Suppressor macrophage treated with lipopolysaccharide for 4 hours (primary cell): ENCODE measurements at regions not wholly inside any gene's neighbourhood (a gene's known extent, or its start where the extent isn't known, plus 50 kb on each side); places are given as distances from the start of the nearest gene placed in this dataset.
"Not testable (repeated sequence)": the region's sequence is repeated elsewhere in the genome, so short reads cannot be mapped to it uniquely, and the experiment has no call there.

Source experiments
- DNase-seq: peaks from one replicate; pipeline ENCODE4 v3.0.0-alpha.2; 2020

DNA sequence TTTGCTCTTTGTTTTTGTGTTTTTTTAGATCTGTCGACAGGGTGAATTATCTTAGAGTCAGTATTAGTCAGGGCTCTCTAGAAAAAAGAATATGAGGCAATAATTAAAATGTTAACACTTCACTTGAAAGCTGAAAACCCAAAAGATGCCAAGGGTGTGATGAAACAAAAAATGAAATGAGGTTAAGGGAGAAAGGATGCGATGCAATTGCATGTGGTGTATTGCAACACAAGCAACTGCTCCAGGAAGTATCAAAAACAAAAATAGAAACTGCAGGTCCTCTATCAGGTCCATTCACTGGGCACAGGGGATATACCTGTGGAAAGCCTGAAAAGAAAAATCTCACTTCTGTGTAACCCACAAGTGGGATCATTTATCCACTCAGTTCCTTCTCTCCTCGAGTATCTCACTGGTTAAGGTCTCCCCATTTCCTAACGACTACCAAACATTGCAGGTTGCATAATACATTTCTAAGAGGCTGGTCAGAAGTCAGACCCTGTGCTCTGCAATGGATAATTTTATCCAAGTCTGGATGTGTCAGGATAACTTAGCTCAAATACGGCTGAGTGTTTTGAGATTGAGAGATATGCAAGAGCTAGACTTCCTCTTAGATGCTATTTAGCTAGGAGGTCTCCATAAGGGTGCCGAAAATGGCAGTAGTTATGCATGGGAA is 257.7 kb upstream of the GJE1 start:
- DNase-seq: no peak

DNA sequence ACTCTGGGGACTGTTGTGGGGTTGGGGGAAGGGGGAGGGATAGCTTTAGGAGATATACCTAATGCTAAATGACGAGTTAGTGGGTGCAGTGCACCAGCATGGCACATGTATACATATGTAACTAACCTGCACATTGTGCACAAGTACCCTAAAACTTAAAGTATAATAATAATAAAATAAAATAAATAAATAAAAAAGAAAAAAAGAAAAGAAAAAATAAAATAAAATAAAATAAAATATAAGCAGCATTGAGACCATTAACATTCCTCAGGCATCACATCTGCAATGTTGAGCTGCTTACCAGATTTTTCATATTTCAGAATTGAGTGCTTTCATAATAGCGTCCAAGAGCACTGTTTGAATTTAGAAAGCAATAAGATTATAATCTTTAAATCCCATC is 263.2 kb upstream of the GJE1 start:
- not testable (repeated sequence) for DNase-seq

DNA sequence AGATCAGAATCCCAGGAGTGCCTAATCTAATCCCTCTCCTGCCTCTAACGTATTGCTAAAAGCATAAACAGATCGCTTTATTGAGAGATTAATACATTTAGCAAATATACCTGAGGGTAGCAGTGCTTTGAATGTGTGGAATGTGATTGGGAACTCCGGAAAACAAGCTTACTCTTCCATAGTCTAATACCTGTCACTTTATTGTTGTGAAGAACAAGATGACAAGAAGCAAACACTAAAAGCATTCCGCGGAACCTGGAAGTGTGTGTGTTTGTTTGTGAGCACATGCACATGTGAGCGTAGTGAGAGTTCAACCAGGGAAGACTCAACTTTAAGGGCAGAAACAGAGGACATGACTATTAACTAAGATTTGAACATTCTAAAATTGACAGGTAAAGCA is 265.0 kb upstream of the GJE1 start:
- DNase-seq: no peak

DNA sequence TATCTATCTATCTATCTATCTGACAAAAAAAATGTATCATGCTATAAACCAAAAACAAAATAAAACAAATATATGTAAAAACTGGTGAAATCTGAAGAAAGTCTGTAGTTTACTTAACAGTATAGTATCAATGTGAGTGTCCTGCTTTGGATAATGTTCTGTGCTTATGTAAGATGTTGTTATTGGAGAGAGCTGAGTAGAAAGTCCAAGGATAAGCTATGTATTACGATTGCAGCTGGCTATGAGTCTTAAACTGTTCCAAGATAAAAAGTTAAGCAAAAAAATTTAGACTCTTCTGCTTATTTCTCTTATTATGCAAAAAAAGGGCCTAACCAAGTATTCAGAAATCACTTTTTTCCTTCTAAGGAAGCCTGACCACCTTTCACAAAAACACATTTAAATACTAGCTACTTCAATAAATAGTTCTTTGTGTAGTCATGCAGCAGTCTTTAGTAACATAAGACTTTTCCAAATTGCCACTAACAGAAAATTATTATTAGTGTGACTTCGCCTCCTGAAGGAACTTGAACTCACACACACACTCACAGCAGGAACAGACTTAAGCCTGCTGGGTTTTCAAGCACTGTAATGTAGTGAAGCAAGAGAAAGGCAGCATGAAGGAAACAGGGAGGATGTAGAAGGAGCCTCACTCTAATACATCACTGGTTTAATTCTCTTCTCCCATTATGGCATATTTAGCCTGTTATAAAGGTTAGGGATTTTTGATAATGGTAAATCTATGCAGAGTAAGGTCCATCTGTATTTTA is 265.8 kb upstream of the GJE1 start:
- no peak for DNase-seq

DNA sequence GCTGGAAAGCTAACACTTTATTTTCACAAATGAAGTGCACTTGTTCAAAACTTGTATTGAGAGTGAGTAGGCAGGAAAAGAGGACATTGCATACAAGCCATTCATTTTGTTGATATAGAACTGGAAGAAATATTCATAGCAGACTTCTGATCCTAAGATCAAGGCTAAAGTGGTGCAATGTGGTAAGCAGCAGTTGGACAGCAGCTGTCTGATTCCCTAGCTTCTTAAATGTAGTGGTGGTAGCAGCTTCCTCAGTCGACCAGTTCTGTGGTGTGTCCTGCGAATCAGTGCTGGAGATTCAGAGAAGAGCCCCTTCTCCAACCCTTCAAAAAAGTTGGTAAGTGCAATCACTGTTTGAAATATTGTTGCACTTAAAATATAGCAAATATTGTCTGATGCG is 281.7 kb upstream of the GJE1 start:
- DNase-seq: no peak

DNA sequence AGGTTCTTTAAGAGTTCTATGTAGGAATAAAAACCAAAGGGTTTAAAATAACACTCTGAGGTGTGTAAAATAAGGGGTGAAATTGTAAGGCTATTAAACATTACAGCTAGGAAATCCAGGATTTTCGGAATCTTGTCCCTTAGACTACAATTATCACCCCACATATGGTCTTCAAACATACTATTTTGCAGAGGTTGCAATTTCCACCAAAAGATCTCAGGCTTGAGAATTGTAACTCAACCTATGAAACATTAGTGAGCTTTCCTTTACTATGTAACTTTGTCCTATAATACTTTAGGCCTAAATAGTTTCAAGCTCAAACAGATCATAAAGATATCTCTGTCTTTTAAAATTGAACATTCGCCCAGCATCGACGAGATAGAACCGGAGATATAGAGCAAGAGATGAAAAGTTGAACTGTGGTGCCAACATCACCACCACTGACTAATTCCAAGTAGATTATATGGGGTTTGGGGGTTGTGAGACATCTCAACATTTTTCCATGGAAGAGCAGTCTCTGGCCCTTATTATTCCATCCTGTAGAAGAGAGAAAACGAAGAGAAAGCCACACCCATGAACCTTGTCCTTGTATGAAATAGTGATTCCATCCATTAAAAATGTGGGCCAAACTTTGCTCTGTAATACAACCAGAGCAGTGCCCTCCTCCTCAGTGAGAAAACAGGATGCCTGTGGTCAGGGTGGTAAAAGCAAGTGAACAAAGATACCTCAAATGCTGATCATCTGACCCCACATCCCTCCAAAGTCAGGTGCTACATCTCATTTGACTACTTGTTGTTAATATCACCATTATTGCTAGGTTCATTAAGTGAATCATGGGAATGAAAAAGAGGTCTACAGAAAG is 284.5 kb upstream of the GJE1 start:
- no peak for DNase-seq

DNA sequence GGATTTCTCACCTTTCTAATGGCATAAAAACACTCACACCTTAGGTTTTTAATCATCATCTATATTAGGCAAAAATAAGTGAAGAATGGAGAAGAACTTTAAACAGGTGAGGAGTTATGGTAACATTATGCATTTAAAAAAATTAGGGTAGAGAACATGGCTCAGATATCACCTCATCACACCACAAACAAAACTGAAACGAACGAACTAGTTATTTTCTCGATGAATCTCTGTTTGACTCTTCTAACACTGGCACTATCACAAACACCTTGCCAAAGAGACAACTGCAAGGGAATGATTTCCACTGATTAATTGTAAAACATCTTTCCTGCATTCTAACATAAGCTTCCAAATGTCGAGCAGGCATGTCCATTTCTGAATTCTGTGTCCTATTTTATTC is 286.1 kb upstream of the GJE1 start:
- DNase-seq: no peak

DNA sequence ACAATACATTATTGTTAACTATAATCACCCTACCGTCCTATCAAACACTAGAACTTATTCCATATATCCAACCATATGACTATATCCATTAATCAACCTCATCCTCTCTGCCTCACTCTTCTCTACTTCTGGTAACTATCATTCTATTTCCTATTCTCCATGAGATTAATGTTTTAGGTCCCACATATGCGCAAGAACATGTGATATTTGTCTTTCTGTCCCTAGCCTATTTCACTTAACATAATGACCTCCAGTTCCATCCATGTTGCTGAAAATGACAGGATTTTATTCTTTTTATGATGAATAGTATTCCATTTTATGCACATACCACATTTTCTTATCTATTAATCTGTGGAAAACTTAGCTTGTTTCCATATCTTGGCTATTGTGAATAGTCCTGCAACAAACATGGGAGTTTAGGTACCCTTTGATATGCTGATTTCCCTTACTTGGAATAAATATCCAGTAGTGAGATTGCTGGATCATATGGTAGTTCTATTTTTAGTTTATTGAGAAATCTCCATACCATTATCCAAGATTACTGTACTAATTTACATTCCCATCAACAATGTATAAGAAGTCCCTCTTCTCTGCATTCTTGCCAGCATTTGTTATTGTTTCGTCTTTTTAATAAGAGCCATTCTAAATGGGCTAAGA is 289.4 kb upstream of the GJE1 start:
- no peak for DNase-seq

DNA sequence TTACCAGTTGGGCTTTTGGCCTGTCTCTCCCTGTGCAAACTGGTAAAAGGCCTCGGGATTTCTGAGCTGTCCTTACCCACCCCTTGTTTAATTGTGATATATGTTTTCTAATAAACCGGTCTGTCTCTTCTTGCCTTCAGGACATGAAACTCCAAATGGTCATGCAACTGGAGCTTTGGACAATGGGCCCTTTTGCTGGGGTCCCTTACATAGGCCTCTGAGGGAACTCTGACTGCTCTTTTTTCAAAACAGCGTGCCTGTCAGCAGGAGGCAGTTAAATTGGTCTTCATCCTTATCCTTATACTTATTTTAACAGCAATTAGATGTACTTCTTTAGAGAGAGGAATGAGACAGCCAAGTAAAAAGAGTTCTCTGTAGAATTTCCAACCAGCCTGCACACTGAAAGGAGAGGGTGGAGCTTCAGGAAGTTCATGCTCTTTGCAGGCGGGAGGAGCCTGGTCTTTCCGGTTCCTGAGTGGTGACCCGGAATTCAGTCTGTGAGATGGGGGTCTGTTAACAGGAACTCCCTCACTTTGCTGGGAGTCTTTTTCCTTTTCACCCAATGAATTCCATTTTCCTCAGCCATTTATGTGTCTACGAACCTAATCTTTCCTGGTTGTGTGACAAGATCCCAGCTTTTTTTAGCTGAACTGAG is 299.6 kb upstream of the GJE1 start:
- no peak for DNase-seq

DNA sequence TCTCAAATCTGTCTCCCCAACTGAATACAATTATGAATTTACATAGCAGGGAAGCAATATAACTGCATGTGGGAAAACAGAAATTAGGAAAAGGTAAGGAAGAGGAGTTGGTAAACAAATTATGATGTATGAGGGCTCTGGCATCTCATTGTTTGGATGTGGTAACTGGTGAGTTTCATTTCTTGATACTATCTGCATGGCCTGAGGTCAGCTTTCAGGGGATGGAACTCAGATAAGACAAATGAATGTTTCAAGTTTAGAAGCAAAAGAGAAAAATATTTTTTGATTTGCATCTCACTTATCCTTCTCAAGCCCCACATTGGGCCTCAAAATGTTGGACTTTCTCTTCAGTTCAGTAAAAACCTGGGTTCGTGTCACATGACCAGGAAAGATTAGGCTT is 302.2 kb upstream of the GJE1 start:
- no peak for DNase-seq

DNA sequence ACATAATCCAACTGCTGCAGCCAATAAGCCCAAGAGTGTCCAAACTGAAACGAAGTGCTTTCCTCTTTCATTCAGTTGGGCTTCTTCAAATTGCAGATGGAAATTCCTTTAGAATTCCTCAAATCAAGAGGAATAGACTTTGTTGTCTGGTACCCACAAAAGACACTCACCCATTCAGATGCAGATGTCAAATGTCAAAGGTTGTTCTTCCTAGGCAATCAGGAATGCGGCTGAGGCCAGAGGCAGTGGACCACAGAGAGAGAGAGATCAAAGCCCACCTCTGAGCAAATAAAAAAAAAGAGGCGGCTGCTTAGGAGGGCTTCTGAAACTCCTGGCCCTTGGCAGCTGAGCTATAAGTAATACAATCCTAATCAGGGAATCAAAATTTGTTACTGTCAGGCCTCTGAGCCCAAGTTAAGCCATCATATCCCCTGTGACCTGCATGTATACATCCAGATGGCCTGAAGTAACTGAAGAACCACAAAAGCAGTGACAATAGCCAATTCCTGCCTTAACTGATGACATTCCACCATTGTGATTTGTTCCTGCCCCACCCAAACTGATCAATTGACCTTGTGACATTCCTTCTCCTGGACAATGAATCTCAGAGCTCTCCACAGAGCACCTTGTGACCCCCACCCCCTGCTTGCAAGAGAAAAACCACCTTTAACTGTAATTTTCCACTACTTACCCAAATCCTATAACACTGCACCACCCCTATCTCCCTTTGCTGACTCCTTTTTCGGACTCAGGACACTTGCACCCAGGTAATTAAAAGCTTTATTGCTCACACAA is 303.0 kb upstream of the GJE1 start:
- no peak for DNase-seq

DNA sequence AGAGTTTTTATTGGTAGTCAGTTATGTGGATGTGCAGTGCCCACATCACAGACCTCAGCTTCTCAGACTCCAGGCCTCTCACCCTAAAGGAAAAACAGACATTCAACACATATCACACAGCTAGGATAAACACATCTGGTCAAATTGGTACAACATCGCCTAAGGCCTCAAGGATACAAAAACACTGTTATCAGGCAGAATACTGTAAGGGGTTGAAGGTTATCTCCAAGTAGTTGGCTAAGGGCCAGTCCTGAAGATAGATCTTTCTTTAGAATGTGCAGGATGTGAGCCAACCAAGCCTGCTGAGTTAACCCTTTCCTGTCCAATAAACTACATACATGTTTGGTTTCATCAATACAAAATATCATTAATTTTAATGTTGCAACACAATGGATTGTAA is 308.4 kb upstream of the GJE1 start:
- DNase-seq: no peak

DNA sequence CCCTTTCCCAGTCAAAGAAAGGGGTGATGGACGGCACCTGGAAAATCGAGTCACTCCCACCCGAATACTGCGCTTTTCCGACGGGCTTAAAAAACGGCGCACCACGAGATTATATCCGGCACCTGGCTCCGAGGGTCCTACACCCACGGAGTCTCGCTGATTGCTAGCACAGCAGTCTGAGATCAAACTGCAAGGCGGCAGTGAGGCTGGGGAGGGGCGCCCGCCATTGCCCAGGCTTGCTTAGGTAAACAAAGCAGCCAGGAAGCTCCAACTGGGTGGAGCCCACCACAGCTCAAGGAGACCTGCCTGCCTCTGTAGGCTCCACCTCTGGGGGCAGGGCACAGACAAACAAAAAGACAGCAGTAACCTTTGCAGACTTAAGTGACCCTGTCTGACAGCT is 317.7 kb upstream of the GJE1 start:
- DNase-seq: not testable (repeated sequence)

DNA sequence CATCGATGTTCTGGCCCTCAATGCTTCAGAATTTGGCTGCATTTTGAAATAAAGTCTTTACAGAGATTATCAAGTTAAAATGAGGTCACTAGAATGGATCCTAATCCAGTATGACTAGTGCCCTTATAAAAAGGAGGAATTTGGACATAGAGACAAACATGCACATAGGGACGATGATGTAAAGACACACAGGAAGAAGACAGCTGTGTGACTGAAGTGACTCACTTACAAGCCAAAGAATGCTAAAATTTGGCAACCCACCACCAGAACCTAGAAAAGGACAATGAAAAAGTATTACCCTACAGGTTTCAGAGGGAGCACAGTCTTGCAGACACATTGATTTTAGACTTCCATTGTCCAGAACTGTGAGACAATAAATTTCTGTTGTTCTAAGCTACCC is 322.8 kb upstream of the GJE1 start:
- DNase-seq: no peak

DNA sequence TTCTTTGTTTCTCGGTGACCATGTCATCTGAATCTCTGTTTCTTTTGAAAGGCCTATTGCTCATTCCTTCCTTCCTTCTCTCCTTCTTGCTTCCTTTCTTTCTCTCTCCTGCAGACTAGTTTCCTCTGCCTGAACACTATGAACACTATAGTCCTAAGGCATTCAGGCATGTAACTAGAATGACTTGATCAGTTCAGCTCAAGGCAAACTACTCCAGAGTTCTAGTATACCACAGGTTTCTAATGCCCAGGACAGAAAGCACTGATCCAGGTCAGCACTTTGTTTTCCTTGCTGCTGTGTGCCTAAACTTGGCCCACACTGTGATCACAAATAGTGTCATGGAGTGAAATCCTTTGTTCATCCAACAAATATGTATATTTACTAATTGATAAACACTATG is 324.1 kb upstream of the GJE1 start:
- no peak for DNase-seq

DNA sequence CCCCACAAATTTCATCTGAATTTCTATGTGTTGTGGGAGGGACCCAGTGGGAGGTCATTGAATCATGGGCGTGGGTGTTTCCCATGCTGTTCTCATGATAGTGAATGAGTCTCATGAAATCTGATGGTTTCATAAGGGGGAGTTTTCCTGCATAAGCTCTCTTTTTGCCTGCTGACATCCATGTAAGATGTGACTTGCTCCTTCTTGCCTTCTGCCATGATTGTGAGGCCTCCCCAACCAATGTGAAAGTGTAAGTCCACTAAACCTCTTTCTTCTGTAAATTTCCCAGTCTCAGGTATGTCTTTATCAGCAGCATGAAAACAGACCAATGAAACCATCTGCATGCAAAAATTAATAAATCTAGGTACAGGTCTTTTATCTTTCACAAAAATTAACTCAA is 331.8 kb upstream of the GJE1 start:
- DNase-seq: not testable (repeated sequence)

DNA sequence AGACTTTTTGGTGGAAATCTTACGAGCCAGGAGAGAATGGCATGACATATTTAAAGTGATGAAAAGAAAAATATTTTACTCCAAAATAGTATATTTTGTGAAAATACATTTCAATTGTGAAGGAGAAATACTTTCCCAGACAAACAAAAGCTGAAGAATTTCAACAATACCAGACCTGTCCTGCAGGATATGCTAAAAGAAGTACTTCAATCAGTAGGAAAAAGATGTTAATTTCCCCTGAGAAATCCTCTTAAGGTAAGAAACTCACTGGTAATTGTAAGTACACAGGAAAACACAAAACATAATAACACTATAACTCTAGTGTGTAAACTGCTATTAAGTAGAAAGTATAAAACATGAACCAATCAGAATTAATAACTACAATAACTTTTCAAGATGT is 341.8 kb upstream of the GJE1 start:
- DNase-seq: no peak

DNA sequence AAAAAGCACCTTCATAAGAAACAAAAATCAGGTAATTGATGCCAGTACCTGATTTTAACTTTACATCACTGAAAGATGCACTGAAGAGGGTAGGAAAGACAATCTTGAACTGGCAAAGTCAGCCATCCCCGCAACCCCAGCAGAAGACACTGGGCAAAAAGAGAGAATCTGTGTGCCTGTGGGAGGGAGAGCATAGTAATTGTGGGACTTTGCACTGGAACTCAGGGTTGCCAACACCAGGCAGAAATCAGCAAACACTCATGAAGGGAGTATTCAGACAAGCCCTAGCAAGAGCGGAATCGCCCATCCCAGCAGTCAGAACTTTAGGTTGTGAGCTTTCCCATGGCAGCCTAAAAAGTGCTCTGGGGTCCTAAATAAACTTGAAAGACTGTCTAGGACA is 344.6 kb upstream of the GJE1 start:
- no peak for DNase-seq

DNA sequence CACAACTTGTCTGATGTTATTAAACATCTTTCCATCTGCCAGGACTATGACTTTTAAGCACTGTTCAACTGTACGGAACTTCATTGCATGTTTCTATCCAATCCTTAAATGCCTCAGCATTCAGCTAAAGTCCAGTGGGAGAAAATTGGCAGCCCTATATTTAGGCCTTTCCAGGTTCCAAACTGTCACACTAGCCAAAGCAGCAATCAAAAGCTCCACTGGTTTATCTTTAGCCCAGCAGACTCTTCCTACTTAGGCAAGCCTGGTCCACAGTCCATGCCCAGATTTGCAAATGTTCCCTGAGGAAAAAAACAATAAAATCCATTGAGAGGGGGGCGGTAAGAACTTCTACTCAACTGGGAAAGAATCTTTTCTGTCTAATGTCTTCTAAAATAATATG is 349.1 kb upstream of the GJE1 start:
- DNase-seq: no peak

DNA sequence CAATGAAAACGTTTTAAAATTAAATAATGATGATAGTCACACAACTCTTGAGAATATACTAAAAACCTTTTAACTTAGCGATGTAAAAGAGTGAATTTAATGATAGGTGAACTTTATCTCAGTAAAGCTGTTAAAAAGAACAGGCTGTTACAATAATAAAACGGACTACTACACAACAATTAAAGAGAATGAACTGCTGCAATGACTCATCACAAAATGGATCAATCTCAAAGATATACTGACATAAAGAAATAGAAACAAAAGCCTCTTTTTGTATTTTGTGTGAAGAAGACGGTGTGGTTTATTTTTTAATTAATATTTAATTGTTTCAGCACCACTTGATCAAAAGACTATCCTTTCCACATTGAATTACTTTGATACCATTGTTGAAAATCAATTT is 352.4 kb upstream of the GJE1 start:
- DNase-seq: no peak

DNA sequence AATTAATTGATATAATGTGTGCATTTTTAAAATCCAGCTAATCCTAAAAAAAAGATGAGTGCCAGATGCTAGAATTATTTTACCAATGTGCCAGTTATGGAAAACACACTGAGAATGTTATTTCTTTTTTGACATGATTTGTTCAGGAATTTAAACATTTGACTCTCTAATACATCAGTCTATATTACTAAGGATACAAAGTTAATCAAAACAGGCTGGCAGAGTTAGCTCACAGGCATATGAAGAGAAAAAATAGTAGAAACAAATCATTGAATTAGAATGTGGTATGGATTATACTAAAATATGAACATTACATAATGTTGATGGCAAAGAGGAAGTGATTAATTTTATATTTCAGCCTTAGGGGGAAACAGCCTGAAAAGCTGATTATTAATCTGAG is 368.3 kb upstream of the GJE1 start:
- no peak for DNase-seq

DNA sequence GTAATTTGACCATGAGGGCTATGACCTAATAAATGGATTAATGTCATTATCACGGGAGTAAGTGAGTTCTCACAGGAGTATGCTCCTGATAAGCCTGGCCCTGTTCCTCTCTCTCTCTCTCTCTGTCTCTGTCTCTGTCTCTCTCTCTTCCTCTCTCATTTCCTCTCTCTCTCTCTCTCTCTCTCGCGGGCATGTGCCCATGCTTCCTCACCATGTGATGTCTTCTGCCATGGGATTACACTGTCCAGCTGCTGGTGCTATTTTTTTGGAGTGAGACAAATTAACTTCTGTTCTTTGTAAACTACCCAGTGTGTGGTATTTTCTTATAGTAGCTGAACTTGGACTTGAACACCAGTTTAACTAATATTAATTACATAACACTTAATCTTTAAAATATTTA is 374.3 kb upstream of the GJE1 start:
- no peak for DNase-seq
